Esophagus muscularis mucosa (tissue), 4 donors: ENCODE measurements at regions not wholly inside any gene's neighbourhood (a gene's known extent, or its start where the extent isn't known, plus 50 kb on each side); places are given as distances from the start of the nearest gene placed in this dataset.

Source experiments
- CTCF ChIP-seq, 3 experiments: fragments of 200-600 bp in 2 of 3; fragments of 450-650 bp in 1 of 3; sonication (generic) in 2 of 3; IDR thresholded peaks; one replicate each; pipeline ENCODE4 v1.5.1; 2017 to 2019; ENCODE audit warnings: antibody characterized with exemption in 3 of 3, mild to moderate bottlenecking in 2 of 3, moderate library complexity in 1 of 3
- EP300 ChIP-seq: sonication (generic); formaldehyde crosslinking; IDR thresholded peaks from one replicate; pipeline ENCODE4 v1.6.1; 2017; ENCODE audit warnings: antibody characterized with exemption
- POLR2A ChIP-seq: fragments of 450-650 bp; IDR thresholded peaks from one replicate; pipeline ENCODE4 v1.6.1; 2017; ENCODE audit warnings: antibody characterized with exemption, moderate library complexity, mild to moderate bottlenecking, low read depth

DNA sequence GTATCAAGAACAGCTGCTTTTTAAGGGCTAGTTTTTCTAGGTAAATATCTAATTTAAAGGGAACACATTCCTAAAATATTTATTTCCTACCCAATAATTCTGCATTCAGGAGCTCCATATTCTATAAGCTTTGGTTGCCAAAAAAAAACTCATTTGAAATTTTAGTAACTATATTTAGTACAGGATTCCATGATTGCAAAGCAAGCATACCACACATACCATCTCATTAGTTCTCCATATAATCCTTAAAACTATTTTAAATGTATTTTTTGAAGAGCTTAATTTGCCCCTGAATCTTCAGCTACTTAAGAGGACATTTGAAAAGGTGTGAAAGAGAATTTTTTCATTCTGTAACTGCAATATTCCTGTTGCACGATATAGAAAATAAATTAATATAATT is 877.0 kb downstream of the NR2F1-AS1 start:
- no peak for TF ChIP-seq CTCF (IDR thresholded peaks at IDR 0.05)
- TF ChIP-seq POLR2A: no peak
- TF ChIP-seq EP300: no peak
